OCI-M2 (cell line): ENCODE measurements at regions not wholly inside any gene's neighbourhood (a gene's known extent, or its start where the extent isn't known, plus 50 kb on each side); places are given as distances from the start of the nearest gene placed in this dataset.
"Not testable (repeated sequence)": the region's sequence is repeated elsewhere in the genome, so short reads cannot be mapped to it uniquely, and the experiment has no call there.

ENCODE experiments used
- DNase-seq: peaks from one replicate; lab custom pipeline; 2025; ENCODE audit not compliant: unreplicated experiment; lab: John Stamatoyannopoulos, UW

DNA sequence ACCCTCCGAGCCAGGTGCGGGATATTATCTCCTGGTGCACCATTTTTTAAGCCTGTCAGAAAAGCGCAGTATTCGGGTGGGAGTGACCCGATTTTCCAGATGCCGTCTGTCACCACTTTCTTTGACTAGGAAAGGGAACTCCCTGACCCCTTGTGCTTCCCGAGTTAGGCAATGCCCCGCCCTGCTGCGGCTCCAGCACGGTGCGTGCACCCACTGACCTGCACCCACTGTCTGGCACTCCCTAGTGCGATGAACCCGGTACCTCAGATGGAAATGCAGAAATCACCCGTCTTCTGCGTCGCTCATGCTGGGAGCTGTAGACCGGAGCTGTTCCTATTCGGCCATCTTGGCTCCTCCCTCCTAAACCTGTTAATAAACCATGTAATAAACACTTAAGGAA, 522.5 kb upstream of the COBL start:
- DNase-seq = not testable (repeated sequence)

DNA sequence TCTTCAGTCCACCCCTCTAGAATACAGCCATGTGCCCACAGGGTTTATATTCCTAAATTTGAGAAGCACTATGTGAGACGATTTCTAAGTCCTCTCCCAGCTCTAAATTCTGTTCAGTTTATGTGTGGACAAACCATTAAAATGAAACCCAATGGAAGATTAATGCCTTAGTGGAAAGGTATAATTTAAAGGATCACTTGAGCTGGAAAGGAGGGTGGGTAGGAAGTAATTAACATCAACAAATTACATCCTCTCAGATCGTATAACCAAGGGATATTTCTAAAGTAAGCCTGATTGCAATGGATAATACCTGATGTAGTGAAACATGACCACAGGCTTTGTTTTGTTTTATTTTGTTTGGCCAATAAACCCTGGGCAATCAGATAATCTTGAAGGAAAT, 511.0 kb upstream of the COBL start:
- DNase-seq = no peak

DNA sequence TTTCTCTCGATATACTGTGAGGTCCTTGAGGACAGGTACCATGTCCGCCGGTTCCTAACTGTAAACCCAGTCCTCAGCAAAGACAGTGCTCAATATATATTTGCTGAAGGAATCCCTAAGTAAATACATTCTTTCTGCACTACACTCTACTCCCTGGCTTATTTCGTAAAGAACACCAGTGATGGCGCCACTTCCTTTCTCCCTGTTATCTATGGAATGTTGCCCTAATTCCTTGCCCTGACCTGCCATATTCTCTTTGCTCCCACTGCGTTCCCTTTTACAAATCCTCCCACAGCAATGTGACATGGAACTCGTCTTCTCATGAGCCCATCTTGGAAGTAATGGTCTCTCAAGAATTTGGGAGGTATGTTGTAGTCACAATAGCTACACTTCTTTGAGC, 507.4 kb upstream of the COBL start:
- DNase-seq = no peak

DNA sequence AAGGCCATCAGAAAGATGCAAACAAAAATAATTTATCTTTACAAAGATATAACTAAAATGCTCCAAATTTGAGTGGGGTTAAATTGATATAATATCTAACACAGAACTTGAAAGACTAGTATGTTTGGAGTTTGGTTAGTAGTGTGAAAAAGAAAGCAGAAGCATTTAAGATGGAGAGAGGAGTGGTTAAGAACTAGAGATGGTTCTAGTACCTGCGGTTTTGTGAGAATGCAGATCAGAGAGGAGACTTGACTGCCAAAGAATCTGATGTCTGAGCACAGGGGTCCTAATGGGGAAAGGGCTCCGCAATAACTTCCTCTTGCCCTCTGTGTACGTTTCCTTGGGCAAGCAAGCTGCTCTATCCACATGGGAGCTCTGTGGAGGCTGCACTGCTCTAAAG, 506.8 kb upstream of the COBL start:
- DNase-seq = no peak

DNA sequence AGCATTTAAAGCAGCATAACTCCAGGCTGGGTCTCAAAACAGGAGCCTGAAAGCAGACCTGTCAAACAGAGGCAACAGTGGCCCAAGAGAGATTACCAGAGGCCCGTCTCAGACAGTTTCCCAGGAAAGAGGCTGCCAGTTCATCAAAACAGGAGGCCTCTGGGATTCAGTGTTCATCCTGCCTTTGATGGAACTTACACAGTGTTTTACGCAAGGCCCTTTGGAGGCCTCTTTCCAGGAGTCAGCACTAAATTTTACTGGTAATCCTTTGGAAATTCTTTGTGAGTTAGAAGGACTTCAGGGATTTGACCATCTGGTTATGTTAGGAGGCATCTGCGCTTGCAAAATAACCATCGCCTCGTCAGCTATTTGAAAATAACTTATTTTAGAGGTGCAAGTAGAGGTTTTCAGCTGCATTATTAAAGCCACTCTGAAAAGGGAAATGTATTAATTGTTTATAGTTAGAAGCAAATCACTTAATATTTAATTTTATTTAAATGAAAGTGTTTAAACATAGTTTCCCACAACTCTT, 501.2 kb upstream of the COBL start:
- no peak for DNase-seq

DNA sequence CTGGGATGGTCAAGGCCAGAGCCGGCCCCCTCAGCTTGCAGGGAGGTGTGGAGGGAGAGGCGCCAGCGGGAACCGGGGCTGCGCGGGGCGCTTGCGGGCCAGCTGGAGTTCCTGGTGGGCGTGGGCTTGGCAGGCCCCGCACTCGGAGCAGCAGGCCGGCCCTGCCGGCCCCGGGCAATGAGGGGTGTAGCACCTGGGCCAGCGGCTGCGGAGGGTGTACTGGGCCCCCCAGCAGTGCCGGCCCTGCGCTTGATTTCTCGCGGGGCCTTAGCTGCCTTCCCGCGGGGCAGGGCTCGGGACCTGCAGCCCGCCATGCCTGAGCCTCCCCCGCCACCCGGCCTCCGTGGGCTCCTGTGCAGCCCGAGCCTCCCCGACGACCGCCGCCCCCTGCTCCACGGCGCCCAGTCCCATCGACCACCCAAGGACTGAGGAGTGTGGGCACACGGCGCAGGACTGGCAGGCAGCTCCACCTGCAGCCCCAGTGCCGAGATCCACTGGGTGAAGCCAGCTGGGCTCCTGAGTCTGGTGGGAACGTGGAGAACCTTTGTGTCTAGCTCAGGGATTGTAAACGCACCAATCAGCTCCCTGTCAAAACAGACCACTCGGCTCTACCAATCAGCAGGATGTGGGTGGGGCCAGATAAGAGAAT, 489.3 kb upstream of the COBL start:
- DNase-seq = not testable (repeated sequence)

DNA sequence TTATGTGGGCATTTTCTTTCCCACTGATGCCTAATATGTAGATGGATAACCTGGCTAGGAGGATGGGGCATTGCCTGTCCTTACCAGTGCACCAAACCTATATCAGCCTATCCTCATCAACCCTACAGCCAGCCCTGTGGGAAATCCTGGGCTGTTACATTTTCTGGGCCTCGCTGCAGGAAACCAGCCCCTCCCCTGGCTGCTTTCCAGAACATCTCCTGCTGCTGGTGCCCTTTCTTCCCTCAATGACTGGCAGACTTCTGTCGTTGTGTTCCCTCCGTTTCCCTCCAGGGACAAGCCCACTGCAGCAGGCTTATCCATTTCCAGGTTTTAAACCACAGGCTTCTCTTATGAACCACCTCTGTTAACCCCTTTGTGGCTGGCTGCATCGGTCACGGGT, 486.1 kb upstream of the COBL start:
- DNase-seq = no peak

DNA sequence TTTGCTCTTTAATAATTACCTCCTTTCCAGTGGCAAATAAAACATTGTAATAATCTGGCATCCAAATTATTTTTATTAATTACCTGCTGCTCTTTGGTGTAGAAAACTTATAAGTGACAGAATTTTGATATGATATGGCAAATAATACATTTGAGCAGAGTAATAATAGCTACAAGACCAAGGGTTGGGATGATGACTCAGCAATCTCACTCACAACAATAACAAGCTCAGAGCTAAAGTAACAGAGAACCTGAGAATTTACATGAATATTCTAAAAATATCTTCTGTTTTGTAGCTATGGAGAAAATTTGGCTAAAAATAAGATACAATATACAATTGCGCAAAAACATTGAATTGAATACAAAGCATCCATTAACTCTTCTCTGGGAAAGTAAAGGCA, 480.8 kb upstream of the COBL start:
- no peak for DNase-seq

DNA sequence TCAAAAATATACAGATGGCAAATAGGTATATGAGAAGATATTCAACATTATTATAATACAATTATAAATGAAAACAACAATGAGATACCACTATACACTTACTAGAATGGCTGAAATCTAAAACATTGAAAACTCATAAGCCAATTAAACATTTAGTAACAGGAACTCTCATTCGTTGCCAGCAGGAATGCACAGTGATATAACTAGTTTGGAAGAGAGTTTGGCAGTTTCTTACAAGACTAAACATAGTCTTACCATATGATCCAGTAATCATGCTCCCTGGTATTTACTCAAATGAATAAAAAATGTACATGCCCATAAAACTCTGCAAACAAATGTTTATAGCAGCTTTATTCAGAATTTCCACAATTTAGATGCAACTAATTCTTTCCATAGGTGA, 476.2 kb upstream of the COBL start:
- no peak for DNase-seq

DNA sequence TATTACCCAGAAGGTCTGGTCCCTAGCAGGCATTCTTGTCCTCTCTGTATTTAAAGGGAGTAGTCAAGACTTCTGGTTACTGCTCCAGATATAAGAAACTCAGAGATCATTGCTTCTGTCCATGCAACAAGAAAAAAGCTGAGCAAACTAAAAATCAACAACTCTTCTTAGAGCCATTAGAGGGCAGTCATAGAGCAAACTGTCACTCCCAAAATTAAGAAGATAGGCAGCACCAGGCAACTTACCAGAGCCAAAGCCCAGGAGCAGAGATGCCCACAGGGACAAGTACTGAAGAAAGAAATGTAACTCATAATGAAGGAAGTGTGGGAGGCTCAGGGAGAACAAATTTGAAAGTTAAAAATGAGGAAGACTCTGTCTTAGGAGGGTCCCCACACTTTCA, 472.9 kb upstream of the COBL start:
- no peak for DNase-seq

DNA sequence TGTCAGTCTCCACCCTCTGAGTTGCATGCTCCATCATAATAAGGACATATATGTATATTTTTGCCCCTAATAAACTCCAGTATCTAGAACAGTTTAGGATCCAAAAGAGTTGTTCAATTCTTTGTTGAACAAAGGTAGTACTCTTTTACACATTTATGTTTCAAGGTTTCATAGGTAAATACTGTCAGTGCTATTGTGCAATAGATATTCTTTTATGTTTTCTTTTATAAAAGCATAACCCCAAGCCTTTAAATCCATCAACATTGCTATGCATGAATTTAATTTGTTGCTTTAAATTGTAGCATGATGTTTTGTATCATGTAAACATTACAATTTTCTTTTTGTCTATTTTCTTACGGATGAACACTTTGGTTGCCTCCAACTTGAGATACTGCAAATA, 469.7 kb upstream of the COBL start:
- DNase-seq = no peak

DNA sequence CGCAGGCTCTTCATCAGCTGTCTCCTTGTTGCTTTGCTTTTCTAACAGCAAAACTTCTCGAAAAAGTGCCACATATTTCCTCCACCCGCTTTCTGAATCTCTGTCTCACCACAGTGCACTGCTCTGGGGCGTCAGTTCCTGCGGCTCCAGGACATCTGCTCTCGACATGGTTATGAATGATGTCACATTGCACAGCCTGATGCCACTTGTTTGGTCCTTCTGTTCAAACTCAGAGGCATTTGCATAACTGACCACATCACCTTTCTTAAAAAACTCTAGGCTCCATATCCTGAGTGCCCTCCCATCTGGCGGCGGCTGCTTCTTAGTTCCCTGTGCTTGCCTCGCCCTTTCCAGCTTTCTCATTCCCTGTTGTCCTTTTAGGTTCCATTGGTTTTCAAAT, 469.3 kb upstream of the COBL start:
- DNase-seq = no peak

DNA sequence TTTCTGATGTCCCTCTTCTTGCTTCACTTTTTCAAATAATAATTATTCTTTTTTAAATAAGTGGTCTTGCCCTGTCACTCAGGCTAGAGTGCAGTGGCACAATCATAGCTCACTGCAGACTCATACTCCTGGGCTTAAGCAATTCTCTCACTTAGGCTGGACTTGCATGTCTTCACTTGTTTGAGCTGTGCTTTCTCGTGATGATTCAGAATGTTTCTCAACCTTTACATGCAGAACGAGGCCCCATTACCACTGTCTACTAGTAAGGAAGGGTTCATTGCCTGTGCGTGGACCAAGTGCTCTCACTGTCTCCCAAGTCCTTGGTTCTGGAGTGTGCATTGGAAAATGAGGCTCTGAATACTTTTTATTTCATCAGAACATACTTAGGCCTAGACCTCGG, 468.6 kb upstream of the COBL start:
- DNase-seq = no peak

DNA sequence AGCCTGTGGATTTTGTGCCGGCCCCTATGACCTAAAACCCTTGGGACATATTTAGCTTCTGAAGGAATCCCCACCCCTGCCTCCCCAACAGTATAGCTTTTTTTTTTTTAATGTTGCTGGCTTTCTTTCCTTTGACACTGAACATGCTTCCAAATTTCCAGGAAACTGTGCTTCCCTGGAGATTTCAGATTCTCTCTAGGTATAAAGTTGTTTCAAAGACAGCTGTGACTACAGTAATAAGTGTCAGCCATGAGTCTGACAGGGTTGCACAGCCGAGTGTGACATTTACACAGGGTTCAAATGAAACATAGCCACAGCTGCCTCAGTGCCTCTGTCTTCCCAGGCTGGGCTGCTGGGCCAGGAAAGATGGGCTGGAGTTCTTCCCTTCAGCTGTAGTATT, 466.6 kb upstream of the COBL start:
- DNase-seq = no peak

DNA sequence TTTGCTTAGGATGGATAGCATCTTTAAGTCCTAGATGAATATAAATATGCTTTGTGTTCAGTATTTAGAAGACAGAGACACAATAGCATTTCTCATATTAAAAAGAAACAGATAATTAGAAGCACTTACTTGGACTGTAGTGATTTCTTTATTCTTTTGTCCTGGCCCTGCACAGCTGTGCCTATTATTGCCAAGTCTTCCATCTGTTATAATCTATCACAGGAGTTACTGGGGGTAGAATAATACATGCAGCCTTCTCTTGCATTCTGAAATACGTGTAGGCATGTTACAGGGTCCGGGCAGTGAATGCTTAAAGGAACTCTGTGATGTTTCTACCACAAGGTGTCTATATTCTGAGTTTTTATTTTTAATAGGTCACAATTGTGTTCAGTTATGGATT, 461.5 kb upstream of the COBL start:
- DNase-seq = no peak

DNA sequence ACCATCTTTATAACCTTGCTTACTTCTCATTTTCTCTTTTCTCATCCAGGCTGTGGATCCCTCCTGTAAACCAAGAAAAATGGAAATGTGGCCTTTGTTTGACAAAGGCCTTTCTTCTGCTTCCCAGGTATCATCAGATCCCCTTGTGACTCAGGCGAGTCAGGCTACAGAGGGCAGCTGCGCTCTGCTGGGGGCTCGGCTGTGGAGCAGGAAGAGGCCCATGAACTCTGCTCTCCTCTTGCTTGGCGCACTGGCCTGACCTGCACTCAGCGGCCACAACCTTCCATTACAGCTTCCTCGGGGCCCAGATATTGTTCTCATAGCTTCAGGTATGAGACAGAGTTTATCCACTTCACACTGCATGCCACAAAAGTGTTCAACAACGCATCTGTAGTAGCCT, 457.6 kb upstream of the COBL start:
- DNase-seq = no peak

DNA sequence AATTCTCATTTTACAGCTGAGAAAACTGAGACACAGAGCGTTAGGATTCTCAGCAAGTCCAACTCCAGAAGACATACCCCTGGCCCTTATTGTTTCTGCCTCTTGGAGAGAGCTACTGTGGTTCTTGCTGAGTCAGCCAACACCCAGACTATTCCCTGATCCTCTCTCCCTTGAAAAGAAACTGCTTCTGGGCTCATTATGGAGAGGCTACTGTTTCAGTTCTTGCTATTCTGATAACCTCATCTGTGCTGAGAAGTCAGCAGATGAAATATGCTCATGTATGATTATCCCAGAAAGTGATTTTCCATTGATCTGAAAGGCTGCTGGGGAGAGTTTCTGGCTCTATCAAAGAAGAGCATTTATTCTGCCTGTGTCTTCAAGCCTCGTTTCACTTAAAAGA, 455.6 kb upstream of the COBL start:
- DNase-seq = no peak

DNA sequence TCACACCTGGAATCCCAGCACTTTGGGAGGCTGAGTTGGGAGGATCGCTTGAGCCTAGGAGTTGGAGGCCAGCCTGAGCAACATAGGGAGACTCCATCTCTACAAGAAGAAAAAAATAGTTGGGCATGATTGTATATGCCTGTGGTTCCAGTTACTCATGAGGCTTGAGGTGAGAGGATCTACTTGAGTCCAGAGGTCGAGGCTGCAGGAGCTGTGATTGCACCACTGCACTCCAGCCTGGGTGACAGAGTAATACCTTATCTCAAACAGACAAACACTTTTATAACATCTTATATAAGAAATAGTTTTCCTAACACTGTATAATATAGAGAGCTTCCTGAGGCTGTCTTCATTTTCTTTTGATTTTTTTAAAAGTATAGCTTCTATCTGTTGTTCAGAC, 448.4 kb upstream of the COBL start:
- DNase-seq = no peak

DNA sequence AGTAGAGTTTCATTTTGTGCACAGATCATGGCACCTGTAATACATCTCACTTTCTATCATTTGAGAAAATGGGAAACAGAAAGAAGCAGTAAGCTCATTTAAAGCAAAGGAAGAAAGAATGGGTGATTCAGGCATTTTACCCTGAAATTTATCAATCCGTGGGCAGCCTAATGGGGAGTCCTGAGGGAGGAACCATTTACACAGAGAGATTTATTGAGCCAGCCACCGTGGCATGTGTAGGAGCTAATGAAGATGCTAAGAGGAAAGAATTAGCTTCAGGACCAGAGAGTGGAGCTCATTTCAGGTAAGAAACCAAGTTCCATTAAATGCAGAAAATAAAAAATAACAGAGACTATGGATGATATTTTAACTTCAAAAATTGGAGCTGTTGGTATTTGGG, 443.4 kb upstream of the COBL start:
- no peak for DNase-seq

DNA sequence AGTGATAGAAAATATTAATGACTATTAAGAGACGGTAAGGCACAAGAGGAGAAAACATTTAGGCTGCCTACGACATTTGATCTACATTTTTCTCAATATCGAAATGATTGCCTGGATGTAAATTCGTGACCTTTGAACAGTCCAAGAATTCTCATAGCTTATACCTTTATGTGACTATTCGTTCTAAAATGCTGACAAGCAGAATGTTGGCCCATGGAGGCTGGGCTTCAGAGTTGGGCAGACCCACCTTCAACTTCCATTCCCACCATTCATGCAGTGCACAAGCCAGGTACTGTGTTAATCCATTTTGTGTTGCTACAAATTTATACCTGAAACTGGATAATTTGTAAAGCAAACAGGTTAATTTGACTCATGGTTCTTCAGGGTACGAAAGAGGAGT, 441.4 kb upstream of the COBL start:
- DNase-seq = no peak

DNA sequence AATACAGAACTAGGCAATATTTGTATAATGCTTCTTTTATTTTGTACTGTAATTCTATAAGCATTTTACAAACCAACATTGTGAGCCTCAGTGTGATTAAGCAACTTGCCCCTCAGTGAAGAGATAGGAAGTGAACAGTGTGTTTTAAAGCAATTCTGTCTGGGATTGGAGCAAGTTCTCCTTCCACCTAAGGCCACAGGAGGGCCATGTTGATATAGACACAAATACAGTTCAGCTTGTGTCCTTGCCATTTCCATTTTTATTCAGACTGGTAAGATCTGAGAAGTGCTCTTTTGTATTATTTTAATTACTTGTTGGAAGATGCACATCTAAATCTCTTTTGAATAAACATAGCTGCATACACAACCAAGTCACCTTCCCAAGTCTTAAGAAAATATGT, 416.3 kb upstream of the COBL start:
- DNase-seq = no peak

DNA sequence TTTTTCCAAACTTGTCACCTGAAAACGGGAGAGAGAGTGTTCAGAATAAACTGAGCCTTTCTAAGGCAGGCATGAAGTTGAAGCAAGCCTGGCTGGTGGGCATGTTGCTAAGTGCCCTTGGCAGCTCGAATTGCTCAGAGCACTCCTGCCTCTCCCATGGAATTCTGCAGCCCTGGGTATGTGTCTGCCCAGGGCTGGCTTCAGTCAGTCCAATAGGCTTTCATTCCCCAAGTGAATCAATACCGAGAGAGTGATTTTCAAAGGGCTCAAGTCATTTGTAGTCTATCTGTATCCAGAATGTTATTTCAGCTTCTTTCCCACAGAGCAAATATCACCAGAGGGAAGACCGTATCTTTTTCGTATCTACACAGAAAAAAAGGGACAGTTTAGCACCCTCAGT, 415.5 kb upstream of the COBL start:
- DNase-seq = no peak

DNA sequence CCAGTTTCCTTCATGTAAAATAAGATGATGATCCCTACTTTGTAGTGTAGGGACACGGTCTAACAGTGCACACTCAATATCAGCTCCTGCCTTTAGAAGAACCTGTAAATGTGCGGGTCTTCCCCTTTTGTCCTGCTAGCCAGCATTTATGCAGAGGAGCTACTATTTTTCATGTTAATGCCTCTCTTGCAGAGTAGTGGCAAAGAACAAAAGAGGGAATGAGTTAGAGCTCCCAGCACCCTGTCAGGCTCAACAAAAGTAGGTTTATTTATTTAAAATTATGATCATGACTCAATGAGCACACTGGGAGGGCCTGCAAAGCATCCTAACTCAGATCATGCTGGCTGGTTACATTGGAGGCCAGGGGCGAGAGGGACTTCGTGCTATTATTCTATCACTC, 414.5 kb upstream of the COBL start:
- no peak for DNase-seq

DNA sequence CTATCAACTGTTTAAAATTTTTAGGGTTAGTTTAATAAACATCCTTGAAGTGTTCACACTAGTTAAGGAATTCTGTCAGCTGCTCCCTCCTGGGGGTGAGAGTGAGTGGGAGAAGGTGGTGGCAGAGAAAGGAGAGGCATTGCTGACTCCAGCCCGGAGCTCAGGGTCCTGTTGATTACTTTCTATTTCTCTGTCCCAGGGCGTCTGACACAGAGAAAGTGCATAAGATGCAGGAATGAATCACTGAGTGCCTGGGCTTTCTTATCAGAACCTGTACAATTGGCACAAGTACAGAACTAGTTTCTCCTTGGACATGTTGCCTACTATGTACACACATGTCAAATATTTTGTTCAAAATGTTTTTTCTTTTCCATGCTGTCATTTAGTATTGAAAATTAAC, 410.8 kb upstream of the COBL start:
- DNase-seq = no peak
